B cell (primary cell): ENCODE measurements at regions not wholly inside any gene's neighbourhood (a gene's known extent, or its start where the extent isn't known, plus 50 kb on each side); places are given as distances from the start of the nearest gene placed in this dataset.

Experiments
- ATAC-seq: fragments of 200-7000 bp; cut with Tn5 transposase; one replicate; pipeline ENCODE4 v1.10.0; 2021; ENCODE audit warnings: low read depth, mild to moderate bottlenecking, moderate number of reproducible peaks, moderate library complexity
- CTCF ChIA-PET: fragments of 350-600 bp; sonication (Branson Sonifier 250); formaldehyde crosslinking; loops from one replicate; lab custom pipeline; 2021; ENCODE audit warnings: antibody characterized with exemption, inconsistent platforms; lab: Charles Lee
- POLR2A ChIA-PET: fragments of 350-600 bp; sonication (Branson Sonifier 250); formaldehyde crosslinking; loops from one replicate; lab custom pipeline; 2021; ENCODE audit warnings: antibody characterized with exemption; lab: Charles Lee
- DNase-seq: peaks from one replicate; pipeline ENCODE4 v3.0.0; 2013
- H2AFZ ChIP-seq: 2 replicates; pipeline ENCODE4 v1.6.1; 2012; ENCODE audit warnings: mild to moderate bottlenecking, low read depth, low read length; ENCODE audit not compliant: insufficient read depth, poor library complexity, severe bottlenecking
- H3K27ac ChIP-seq, 2 donors: 1 replicate in 1 of 2; 2 replicates in 1 of 2; pipeline ENCODE4 v1.5.1; 2012 to 2013; ENCODE audit warnings: low read length in 2 of 2, mild to moderate bottlenecking in 2 of 2, moderate library complexity in 1 of 2
- H3K27me3 ChIP-seq, 4 experiments: fragments of 200-600 bp in 1 of 4; sonication (generic) in 1 of 4; replicated peaks in 1 of 4; 1 replicate in 2 of 4; 2 replicates in 2 of 4; pipeline versions ENCODE4 v1.6.1 to v1.7.0; 2013 to 2016; ENCODE audit warnings: low read length in 3 of 4, mild to moderate bottlenecking in 2 of 4, mixed read lengths in 1 of 4, moderate library complexity in 1 of 4; ENCODE audit not compliant: insufficient read depth in 4 of 4, control insufficient read depth in 3 of 4; ENCODE audit errors: control extremely low read depth in 1 of 4
- H3K36me3 ChIP-seq, 2 experiments: replicated peaks in 1 of 2; 1 replicate in 1 of 2; 2 replicates in 1 of 2; pipeline versions ENCODE4 v1.6.1 to v1.7.1; 2013; ENCODE audit warnings: low read length in 1 of 2; ENCODE audit not compliant: insufficient read depth in 2 of 2, control insufficient read depth in 1 of 2; ENCODE audit errors: control extremely low read depth in 1 of 2, extremely low read depth in 1 of 2
- H3K4me1 ChIP-seq, 2 donors: fragments of 200-600 bp in 1 of 2; sonication (generic) in 1 of 2; 1 replicate in 1 of 2; 2 replicates in 1 of 2; pipeline versions ENCODE4 v1.5.1 to v1.6.1; 2013 to 2017; ENCODE audit warnings: low read length in 2 of 2; ENCODE audit not compliant: control insufficient read depth in 2 of 2, insufficient read depth in 2 of 2
- H3K4me2 ChIP-seq: replicated peaks from 2 replicates; pipeline ENCODE3; 2012; ENCODE audit warnings: mild to moderate bottlenecking, low read depth, low read length; ENCODE audit not compliant: poor library complexity, severe bottlenecking
- H3K4me3 ChIP-seq, 5 experiments: fragments of 200-600 bp in 1 of 5; sonication (generic) in 1 of 5; 1 replicate in 3 of 5; 2 replicates in 2 of 5; pipeline versions ENCODE4 v1.5.1 to v1.7.0; 2011 to 2016; ENCODE audit warnings: low read length in 4 of 5, mild to moderate bottlenecking in 4 of 5, low read depth in 2 of 5, control low read depth in 1 of 5, moderate library complexity in 1 of 5; ENCODE audit not compliant: insufficient read depth in 1 of 5; ENCODE audit errors: control extremely low read depth in 1 of 5, extremely low read depth in 1 of 5
- H3K79me2 ChIP-seq: fragments of 200-600 bp; sonication (generic); one replicate; pipeline ENCODE4 v1.6.0; 2016; ENCODE audit warnings: low read length; ENCODE audit not compliant: control insufficient read depth, insufficient read depth
- H3K9ac ChIP-seq: fragments of 200-600 bp; sonication (generic); 2 replicates; pipeline ENCODE4 v1.6.1; 2017; ENCODE audit warnings: mild to moderate bottlenecking, low read length, moderate library complexity
- H3K9me3 ChIP-seq, 3 donors: one replicate each; pipeline versions ENCODE4 v1.6.1 to v1.7.1; 2013; ENCODE audit warnings: low read length in 2 of 3; ENCODE audit not compliant: control insufficient read depth in 2 of 3, insufficient read depth in 1 of 3; ENCODE audit errors: control extremely low read depth in 1 of 3
- H4K20me1 ChIP-seq: 2 replicates; pipeline ENCODE4 v1.6.0; 2012; ENCODE audit warnings: mild to moderate bottlenecking, low read length; ENCODE audit not compliant: insufficient read depth, control insufficient read depth, poor library complexity, severe bottlenecking
- H3K27ac Mint-ChIP-seq: one replicate; pipeline ENCODE4 v1.8.0; 2021; ENCODE audit warnings: mixed read lengths
- H3K27me3 Mint-ChIP-seq: one replicate; pipeline ENCODE4 v1.8.0; 2021; ENCODE audit warnings: mixed read lengths
- H3K4me1 Mint-ChIP-seq: one replicate; pipeline ENCODE4 v1.8.0; 2021; ENCODE audit warnings: mixed read lengths
- H3K4me3 Mint-ChIP-seq: one replicate; pipeline ENCODE4 v1.8.0; 2021; ENCODE audit warnings: mixed read lengths
- H3K9me3 Mint-ChIP-seq: one replicate; pipeline ENCODE4 v1.8.0; 2022; ENCODE audit warnings: mixed read lengths; ENCODE audit not compliant: insufficient read depth
- EZH2 ChIP-seq: IDR thresholded peaks from 2 replicates; pipeline ENCODE4 v1.6.1; 2012; ENCODE audit warnings: borderline replicate concordance, low read depth, mild to moderate bottlenecking, moderate library complexity, low read length; ENCODE audit not compliant: insufficient read depth, poor library complexity, severe bottlenecking
- WGBS: methylation state at CpG from one replicate; pipeline ENCODE4 v1.1.5; 2013; ENCODE audit warnings: missing lambda C conversion rate; ENCODE audit not compliant: insufficient coverage; 5-methylcytosine and 5-hydroxymethylcytosine counted together
- intact Hi-C: fragments of 100-400 bp; cut with micrococcal nuclease; formaldehyde crosslinking; loops from one replicate; pipeline ENCODE4 v1.10.0; 2022
- TF ChIP-seq, protein P1 (sequence below): fragments of 200-600 bp; IDR thresholded peaks from one replicate; pipeline ENCODE4 v1.8.0; 2022; ENCODE audit warnings: antibody characterized with exemption, mild to moderate bottlenecking

DNA sequence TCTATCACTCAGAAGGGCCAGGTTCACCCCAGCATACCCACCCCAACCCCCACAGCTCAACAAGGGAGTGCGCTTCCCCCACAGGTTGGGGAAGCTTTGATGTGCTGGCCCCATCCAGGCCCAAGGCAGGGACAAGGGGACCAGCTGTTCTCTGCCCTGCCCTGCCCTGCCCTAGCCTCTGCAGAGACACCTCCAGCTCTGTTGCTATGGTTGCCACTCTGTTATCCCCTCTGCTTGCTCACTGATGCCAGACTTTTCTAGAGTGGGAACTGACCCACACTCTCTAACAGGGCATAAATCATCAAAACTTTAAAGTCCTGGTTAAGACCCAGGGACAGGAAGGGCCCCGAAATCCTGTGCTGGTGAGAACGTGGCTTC lies 50.4 kb upstream of the ENPP7 start:
- Mint-ChIP-seq H3K27ac (no peak overlapping the region), H3K4me3 (no peak overlapping the region), H3K27me3 (peaks cover 35% of the 10 kb centered on the region), H3K4me1 (no peaks in the 10 kb centered on the region), H3K9me3 (no peaks in the 10 kb centered on the region)
- ATAC-seq (no peak), DNase-seq (no peak)
- Histone ChIP-seq H3K36me3 (no peaks in the 10 kb centered on the region), H3K79me2 (no peaks in the 10 kb centered on the region), H3K27me3 (peaks cover 0 to 19% (median 0%) of the 10 kb centered on the region in 4 experiments), H3K9me3 (peaks cover 0 to 1% (median 0%) of the 10 kb centered on the region in 3 donors), H3K9ac (no peak overlapping the region), H4K20me1 (no peaks in the 10 kb centered on the region), H2AFZ (no peak overlapping the region), H3K4me3 (no peak overlapping the region), H3K4me2 (no peak overlapping the region), H3K27ac (no peak overlapping the region), H3K4me1 (no peaks in the 10 kb centered on the region)
- TF ChIP-seq EZH2, result no peak
- TF ChIP-seq, protein P1, sequence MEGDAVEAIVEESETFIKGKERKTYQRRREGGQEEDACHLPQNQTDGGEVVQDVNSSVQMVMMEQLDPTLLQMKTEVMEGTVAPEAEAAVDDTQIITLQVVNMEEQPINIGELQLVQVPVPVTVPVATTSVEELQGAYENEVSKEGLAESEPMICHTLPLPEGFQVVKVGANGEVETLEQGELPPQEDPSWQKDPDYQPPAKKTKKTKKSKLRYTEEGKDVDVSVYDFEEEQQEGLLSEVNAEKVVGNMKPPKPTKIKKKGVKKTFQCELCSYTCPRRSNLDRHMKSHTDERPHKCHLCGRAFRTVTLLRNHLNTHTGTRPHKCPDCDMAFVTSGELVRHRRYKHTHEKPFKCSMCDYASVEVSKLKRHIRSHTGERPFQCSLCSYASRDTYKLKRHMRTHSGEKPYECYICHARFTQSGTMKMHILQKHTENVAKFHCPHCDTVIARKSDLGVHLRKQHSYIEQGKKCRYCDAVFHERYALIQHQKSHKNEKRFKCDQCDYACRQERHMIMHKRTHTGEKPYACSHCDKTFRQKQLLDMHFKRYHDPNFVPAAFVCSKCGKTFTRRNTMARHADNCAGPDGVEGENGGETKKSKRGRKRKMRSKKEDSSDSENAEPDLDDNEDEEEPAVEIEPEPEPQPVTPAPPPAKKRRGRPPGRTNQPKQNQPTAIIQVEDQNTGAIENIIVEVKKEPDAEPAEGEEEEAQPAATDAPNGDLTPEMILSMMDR, result no peak
- ChIA-PET CTCF (no interaction called here), POLR2A (no interaction called here)
- intact Hi-C loops, result no loop called here
- WGBS, result 56% methylated on average over 3 of the region's 3 CpGs

DNA sequence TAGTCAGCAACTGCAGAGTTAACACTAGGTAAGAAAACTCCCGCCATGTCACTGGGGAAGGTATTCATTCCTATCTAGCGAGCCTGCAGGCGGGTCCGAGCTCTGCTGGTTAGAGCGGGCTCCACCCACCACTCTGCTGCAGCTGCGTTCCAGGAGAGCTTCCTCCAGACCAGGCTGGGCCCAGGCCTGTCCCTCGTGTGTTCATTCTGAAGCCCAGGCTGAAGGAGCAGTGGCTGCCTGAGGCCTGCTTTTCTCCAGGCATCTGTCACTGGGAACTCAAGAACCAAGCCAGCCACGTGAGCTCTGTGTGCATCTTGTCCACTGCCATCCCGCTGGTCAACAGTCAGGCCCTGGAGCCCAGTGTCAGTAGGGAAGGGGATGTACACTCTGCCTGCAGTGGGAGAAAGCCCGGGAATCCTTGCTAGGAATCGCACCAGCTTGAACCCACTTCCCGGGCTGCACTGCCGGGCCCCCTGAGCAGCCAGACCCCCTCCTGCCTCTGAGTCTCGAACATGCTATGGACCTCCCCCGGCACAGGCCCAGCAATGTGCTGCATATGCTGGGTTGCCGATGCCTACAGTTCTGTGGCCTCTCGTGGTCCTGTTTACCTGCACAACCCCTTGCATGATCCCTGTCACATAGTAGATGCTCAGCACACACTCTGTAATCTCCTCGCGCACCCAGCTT lies 51.0 kb upstream of the ENPP7 start:
- Histone ChIP-seq H4K20me1 (no peaks in the 10 kb centered on the region), H3K9me3 (peaks cover 0 to 7% (median 0%) of the 10 kb centered on the region in 3 donors), H3K27me3 (peaks cover 0 to 21% (median 0%) of the 10 kb centered on the region in 4 experiments), H3K27ac (no peak overlapping the region), H3K79me2 (no peaks in the 10 kb centered on the region), H3K4me3 (no peak overlapping the region), H3K4me2 (no peak overlapping the region), H3K9ac (no peak overlapping the region), H3K36me3 (no peaks in the 10 kb centered on the region), H2AFZ (no peak overlapping the region), H3K4me1 (no peaks in the 10 kb centered on the region)
- Mint-ChIP-seq H3K4me3 (no peak overlapping the region), H3K4me1 (no peaks in the 10 kb centered on the region), H3K27ac (no peak overlapping the region), H3K27me3 (peaks cover 35% of the 10 kb centered on the region), H3K9me3 (no peaks in the 10 kb centered on the region)
- POLR2A ChIA-PET, result no interaction called here
- CTCF ChIA-PET, result no interaction called here
- intact Hi-C loops, result no loop called here
- WGBS, result 92% methylated on average over 19 of the region's 19 CpGs
- no peak for DNase-seq
- no peak for ATAC-seq
- TF ChIP-seq, protein P1, result no peak
- no peak for TF ChIP-seq EZH2
